HG02981 (cell line): ENCODE measurements at regions not wholly inside any gene's neighbourhood (a gene's known extent, or its start where the extent isn't known, plus 50 kb on each side); places are given as distances from the start of the nearest gene placed in this dataset.

Experiments
- ATAC-seq: cut with Tn5 transposase; IDR thresholded peaks from one replicate; pipeline ENCODE4 v1.9.1; 2021; ENCODE audit warnings: mild to moderate bottlenecking, moderate library complexity; ENCODE audit not compliant: unreplicated experiment

DNA sequence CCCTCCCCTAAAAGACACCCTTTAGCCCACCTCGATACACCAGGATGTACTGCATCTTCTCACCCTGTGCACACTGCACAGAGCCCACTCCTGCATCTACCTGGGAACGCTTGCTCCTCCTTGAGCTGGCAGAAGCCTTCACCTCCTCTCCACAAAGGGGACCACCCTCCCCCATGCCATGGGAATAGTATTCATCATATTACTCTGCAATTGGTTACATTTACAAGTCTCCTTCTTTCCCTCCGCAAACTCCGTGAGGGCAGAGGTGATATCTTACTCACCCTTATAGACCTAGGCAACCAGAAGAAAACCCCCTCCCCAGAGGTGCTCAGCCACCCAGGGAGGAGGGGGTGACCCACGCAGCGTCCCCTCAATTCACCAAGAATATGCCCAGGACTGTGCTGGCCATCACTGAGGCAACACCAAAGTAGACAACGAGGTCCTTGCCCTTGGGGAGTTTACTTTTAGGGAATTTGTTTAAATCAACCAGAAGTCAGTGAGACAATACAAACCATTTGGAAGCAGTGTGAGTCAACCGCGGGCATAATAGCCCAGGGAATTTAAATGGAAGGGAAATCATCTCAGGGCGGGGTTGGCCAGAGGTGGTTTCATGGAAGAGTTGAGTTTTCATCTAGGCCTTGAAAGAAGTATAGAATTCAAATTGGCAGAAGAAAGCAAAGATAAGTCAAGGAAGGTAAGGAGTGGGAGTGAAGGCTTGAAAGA lies 214.5 kb downstream of the BARX2 start:
- ATAC-seq: no peak

DNA sequence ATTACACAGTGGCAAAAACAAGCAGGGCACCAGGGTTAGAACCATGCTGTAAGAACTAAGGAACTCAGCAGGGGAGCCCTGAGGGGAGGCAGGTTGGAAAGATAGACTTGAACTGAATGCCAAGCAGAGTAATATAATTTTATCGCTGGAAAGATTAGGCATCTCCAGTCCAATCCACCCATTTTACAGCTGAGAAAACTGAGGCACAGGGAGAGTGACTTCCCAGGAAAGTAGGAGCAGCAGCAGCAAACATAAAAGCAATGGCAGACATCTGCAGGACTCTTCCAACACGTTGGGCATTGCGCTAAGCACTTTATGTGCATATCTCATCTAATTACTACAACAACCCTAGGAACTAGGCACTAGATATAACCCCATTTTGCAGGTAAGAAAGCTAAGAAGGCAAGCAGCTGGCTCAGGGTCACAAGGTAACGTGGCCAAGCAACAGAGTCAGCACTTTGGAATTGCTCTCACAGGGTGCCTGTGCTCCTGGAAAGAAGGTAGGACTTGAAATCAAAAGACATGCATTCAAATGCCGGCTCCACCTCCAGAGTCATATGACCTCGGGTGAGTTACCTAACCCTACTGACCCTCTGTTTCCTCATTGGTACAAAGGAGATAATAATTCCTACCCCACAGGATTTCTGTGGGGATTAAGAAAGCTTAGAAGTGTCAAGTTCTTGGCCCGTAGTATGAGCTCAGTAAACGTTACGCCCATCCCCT lies 215.3 kb downstream of the BARX2 start:
- ATAC-seq: no peak

DNA sequence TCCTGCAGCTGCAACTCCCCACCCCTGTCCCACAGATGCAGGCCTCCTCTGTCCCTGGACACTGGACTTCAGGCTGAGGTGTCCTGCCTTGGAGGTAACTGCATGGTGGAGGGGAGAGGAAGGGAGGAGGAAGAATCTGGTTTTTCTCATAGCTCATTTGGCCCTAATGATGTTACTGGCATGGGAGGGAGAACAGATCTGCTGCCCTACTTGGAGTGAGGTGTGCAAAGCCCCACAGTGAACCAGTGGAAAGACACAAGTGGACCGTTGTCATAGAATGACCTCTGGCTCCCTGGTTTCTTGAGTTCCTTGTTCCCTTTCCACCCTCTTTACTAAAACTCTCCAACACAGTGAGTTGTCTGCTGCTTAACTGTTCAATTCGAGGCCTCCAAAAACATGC lies 215.9 kb downstream of the BARX2 start:
- ATAC-seq: no peak

DNA sequence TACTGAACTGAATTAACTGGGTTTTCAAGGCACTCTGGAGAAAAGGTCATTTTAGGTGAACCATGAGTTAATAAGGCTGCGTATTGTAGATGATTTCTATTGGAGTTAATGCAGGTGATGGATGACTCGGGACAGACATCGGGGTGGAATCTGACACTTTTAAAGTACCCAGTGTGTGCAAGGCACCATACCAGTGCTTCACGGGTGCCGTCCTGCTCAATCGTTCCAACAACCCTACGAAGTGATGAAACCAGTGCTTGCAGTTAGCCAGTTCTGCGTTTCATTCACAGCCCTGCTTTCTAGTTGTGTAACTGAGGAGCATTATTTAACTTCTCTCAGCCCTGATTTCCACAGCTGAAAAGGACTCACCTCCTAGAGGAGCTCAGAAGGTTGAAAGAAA lies 216.5 kb downstream of the BARX2 start:
- no peak for ATAC-seq

DNA sequence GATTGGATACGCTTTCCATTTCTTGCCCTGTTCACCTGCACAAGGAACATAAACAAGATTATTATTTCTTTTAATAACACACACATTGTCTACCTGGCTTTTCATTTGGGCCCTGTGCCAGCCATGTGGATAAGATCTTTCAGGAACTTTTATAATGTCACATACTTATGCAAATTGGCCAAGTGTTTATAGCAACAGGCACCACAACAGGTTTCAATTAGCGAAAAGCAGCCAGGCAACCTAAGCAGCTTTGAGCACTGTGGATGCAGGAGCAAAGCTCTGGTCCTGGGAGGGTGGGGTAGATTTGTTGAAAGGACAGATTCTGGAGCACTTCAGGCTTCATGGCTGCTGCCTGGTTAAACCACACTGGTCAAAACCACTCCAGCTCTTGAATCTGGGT lies 217.4 kb downstream of the BARX2 start:
- ATAC-seq: no peak

DNA sequence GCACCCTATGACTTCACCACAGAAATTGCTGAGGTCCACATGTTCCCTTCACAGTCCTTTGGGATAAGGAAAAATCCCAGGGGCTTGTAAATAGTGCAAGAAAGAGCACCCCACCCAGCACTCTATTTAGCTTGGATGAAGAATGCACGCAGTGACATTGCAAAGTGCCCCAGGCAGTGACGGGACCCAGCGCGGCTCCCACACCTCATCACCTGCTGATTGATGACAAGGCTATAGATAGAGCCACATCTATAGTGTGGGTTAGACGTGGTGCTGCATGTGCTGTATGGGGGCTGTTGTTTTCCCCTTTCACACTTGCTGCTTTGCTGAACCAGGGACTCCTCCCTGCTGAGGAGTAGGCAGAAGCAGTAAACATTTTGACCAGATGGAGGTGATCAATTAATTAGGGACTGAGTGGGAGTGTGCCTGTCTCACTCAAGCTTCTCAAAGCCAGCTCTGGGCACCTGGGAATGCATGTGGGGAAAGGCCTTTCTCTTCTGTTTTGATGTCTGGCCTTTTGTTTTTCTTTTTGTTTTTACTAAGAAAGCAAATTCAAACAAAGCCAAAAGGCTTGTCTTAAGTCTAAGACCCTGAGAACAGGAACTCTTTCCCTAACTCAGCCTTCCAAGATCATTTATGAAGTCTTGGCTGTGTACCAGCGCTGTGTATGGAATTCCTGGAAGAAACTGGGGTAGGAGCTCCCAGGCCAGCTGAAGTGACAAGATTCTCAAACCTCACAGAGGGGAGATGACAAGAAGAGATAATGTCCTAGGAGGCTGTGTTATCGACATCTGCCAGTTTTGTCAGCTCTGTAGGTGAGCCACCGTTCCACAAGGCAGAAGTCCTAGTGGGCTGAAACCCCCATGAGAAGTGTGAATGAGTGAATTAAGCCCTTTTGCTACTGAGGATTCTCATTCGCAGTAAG lies 219.7 kb downstream of the BARX2 start:
- no peak for ATAC-seq

DNA sequence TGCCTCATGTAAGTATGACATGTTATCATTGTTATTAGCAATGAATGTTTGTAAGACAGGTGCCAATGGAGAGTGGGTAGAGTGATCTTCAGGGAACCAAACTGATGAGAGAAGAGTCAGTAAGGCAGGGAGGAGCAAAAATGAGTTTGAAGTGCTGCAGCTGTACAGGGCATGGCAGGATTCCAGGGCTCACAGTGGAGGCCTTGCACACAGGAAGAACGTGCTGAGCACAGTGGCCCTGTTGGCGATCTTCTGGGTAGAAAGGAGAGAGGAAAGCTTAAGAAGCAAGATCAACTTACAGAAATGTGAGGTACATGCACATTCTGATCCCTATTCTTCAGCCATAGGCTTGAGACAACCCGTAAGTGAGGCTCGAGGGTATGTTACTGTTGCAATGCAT lies 219.3 kb upstream of the TMEM45B start:
- ATAC-seq: no peak

DNA sequence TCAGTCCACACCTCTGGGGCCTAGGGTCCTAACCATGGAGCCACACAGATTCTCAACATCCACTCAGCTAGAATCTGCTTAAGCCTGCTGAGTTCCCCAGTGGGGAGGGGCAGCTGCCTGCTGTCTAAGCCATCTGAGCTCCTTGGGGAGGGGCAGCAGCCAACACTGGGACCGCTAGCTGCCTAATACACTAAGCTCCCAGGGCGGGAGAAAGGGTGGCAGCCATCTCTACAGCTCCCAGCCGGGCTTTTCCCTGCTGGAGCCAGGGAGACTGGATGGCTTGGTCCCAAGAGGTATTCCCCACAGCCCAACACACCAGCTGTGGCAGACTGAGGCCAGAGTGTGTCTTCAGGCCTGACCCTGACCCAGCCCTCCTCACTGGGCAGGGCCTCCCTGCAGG lies 217.3 kb upstream of the TMEM45B start:
- no peak for ATAC-seq

DNA sequence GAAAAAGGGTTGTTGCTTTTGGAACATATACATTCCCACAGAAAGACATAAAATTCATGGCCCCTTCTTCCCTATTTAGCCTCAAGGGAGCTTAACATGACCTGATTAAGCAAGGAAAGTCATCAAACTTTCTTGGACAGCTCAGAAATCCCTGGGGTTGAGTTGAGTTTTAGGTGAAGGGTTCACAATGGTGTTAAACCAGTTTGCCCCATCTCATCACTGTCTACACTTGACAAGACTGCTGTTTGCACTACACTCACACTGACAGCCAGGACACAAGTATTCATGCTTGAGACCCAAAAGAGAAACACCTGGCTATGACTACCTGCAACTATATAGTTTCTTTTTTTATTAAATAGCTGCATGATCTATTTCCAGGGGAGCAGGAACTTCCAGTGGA lies 209.8 kb upstream of the TMEM45B start:
- no peak for ATAC-seq

DNA sequence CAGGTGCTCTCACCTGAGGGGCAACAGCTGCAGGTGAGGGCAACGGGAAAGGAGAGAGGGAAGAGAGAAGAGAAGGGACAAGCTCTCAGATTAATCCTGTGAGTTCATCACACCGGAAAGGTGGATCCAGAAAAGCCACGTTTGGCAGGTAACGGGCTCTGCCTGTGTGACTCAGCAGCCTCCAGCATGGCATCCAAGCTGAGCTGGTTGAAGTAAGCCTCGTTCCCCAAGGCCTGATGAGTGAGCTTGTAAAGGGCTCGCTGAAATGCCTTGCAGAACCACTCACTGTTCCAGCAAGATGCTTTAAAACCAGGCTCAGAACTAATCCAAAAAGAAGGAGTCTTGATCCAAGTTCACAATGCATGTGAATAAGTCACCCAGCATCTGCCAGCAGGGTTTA lies 206.9 kb upstream of the TMEM45B start:
- no peak for ATAC-seq

DNA sequence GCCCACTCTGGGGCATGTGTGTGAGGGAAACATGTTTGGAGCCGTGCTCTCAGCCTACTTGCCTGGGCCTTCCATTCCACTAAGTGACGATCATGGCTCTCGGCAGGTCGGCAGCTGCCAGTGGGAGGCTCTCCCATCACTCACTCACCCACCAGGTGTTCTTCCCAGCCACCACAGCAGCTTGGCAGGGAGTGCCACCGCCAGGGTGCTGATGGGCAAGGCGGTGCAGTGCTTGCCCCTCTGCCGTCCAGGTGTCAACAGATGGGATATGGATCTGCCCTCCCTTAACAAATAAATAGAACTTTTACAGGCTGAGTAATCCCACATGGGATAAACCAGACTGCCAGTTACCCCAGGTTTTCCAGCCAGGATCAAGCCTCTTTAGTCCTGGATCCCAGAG lies 205.5 kb upstream of the TMEM45B start:
- ATAC-seq: no peak

DNA sequence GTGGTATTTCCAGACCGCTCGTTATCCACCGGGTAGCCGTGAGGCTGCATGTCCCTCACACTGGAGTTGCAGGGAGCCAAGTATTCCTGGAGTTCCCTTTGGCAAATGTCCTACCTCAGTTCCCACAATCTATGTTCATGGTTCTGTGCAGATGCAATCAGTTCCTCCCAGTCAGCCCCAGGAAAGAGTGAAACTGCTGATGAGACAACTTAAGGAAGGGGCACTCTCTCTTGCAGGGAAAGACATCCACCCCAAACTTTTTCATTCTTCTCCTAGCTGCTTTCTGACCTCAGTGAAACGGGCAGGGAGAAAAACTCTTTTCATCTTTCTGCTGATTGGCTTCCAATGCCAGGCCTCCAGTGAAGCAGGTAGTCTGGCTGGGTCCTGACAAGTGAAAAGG lies 205.1 kb upstream of the TMEM45B start:
- ATAC-seq: no peak

DNA sequence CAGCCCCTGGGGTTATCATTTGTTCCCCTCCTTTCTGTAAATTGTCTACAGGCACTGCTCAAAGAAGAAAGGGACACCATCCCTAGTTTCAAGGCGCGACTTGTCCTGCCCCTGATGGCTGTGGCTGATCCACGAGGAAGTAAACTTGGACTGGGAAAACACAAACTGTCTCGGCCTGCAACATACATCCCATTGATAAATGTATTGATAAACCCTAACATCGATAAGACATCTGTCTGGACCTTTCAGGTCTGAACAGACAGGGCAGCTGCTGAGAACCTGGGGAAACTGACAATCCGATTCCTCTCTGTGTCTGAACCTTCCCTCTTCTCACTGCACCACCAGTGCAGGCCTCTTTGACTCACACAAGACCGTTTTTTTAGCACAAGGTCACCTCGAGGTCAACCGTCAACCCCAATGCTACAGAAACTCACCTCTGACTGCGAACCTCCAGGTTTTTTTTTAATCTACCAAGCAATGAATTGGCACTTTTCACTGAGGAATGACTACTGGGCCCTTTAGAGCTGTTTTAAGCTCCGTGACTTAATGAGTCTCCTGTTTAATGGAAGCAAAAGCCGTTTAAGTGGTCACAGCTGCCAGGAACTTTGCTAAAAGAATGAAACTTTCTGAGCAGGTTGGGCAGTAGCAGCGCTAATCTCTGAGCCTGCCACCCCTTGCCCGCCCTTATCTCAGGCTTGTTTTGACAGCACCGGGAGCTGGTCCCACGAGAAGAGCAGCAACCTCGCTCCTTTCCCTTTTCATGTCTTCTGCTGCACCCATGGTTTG lies 203.8 kb upstream of the TMEM45B start:
- ATAC-seq: no peak

DNA sequence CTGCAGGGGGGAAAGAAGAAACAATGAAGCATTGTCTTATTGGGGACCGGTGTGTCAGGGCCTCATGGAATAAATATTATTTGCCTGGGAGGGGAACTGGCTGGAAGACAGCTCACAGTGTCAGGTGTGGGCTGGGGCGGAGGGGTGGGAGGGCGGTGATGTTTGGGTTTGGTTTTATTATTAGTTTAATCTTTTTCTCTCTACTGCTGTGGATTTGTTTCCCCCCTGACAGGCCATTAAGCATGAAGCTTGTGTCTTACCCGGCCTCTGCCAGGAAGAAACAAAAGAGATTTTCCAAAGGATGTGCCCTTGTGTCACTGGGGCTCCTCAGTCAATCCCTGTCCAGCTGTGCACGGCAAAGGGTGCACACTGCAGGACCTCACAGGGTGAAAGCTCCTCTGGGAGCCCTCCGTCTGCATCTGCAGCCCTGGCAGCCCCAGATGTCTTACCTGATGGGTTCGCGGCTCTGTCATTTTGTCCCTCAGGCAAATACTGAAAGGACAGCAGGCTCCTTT lies 203.1 kb upstream of the TMEM45B start:
- ATAC-seq: no peak

DNA sequence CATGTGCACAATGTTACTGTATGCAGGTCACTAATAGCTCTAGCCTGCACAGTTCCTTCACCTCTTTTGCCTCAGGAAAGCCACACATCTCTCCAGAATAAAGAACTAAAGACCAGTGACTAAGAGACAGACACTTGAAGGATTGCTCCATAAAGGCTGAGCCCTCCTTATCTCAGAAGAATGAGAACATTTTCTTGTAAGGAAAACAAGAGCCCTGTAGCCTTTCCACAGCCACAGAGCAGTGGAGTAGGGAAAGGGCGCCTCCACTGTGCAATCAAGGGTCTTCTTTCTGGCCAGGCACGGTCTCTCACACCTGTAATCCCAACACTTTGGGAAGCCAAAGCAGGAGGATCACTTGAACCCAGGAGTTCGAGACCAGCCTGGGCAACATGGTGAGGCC lies 202.6 kb upstream of the TMEM45B start:
- ATAC-seq: no peak

DNA sequence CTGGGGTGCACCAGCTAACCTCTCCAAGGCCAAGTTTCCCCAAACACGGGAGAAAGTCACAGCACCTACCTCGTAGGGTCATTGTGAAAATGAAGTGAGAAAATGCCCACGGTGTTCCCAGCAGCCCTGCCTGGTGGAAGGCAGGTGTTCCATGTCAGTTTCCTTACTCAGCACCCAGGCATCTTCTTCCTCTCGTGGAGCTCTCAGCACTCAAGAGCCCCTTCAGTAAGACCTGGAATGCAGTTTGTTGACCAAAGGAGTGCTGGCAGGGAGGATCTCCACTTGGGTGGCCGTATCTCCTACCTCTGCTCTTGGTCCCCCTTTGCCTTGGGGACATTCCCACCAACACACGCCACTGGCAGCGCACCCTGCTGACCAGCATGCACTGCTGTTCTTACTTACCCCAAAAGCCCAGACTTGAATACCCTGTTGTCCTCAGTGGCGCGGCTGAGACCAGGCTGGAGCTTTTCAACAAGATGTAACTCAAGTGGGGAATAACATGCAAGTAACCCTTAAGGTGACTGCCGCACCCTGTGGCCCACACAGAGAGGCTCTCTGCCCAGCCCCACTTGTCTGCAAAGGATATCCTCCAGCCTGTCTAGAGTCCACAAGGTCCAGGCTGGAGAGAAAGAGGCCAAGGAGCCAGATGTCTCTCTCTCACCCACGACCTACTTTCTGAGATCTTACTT lies 201.2 kb upstream of the TMEM45B start:
- no peak for ATAC-seq

DNA sequence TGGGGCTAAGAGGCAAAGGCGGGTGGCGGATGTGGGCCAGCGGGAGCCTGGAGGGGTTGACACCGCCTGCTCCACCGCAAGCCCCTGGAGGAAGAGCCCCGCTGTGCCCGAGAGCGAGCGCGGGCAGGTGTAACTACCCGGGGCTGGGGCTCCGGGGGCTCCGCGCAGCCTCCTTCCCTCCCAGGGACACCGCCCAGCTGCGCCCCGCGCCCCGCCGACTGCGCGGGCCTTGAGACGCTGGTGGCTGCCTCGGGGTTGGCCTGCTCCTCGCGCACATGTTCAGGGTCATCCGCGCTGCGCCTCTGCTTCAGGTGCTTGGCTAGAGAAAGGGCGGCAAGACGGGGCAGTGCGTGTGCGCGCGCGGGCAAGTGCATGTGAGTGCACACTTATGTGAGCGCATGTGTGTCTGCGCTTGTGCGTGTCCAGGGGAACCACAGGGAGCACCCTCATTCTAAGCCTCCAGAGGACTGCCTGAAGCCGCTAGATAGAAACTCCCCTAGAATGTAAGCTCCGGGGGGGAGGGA lies 197.5 kb upstream of the TMEM45B start:
- ATAC-seq: no peak

DNA sequence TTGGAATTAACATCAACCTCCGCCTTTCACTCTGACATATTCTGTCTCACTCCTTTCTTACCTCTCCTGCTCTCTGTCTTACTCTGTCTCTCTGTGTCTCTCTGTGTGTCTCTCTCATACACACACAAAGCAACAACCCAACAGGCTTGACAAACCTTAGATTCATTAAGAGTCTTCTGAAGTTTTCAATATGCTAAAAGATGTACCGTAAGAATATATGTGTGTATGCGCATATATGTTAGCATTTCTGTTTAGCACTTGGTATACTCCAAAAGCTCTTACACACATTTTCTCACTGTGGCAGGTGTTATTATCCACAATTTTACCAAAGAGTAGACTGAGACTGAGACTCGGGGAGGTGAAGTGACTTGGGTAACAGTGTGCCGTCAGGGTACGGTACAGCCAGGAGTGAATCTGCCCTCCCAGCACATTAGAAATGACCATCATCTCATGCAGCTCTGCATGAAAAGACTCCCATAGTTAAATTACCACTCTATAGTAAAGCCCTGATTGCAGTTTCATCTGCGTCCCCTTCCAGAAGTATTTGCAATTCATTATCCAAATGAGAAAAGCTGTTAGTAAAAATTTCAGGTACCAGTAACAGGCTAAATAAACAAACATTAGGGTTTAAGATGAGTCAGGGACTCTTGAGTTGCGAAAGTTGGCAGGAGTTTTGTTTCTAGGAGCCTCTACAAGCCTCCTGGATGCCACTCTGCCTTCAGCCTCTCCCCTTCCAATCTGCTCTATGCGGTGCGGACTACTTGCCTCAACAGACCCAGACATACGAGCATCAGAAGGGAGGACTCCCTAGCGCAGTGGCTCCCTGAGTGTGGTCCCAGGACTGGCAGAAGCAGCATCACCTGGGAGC lies 195.2 kb upstream of the TMEM45B start:
- no peak for ATAC-seq

DNA sequence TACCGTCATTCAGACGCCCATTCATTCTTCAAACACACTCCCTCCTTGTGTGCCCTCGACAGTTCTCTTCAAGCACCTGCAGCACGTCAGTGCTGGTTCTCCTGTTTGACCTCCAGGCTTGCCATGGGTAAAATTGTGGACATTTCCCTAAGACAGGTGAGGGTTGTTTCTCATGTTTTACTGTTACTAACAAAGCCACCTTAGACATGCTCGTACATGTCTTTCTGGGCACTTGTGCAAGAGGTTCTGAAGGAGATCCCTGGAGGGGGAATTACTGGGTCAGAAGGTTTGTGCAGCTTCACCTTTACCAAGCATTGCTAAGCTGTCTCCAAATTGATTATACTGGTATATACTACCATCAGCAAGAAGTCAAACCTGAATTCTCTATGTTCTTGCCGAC lies 189.7 kb upstream of the TMEM45B start:
- ATAC-seq: no peak
